ENCODE measurements at regions not wholly inside any gene's neighbourhood (a gene's known extent, or its start where the extent isn't known, plus 50 kb on each side); places are given as distances from the start of the nearest gene placed in this dataset.
"Not testable (repeated sequence)": the region's sequence is repeated elsewhere in the genome, so short reads cannot be mapped to it uniquely, and the experiment has no call there.

DNA sequence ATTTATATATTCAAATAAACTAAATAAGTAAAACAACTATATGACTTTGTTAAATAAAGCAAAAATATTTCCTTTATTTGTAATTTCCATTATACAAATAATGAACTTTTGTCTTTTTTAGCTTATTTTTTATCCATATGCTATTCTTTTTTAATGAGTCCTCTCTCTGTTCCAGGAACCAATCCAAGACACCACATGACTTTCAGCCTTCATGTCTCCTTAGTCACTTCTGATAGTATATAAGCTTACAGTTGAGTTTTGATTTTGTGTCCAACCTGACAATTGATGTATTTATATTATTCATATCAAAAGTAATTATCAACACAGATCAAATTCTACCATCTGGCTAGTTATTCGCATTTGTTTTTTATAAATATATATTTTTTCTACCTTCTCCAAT is 582.3 kb upstream of the GJE1 start:
- H3K36me3 Mint-ChIP-seq = peaks cover 6 to 14% of the 10 kb centered on the region in 2 donors
- H3K9me3 Mint-ChIP-seq = peaks cover 10 to 15% of the 10 kb centered on the region in 2 donors
- no peak for DNase-seq

DNA sequence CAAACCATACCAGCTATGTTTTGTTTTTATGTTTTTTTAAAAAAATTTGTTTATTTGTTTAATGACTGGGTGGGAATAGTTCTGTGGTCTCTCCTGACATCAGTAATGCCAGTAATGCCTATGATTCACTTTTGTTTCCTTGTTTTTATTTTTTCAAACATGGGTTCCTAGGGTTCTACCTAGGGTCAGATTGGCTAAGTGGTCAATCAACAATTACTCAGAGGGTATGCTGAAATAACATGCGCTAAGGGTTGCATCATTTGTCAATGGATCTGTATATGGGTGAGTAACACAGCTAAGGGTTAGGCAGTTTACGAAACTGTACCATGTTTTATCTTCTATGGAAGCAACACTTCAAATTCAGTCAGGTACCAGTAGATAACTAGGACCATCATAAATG is 583.8 kb upstream of the GJE1 start:
- ATAC-seq (replicated peaks) (no peak), DNase-seq (no peak)
- Mint-ChIP-seq H3K27me3 (no peaks in the 10 kb centered on the region), H3K9me3 (peaks cover 10 to 15% of the 10 kb centered on the region in 2 donors), H3K36me3 (peaks cover 6 to 14% of the 10 kb centered on the region in 2 donors), H3K4me1 (peaks cover 9 to 15% of the 10 kb centered on the region in 2 donors), H3K4me3 (no peak overlapping the region), H3K27ac (no peak overlapping the region)

More for the DNA sequence above, 582.3 kb upstream of the GJE1 start:
- H3K4me3 Mint-ChIP-seq = no peak overlapping the region
- H3K27ac Mint-ChIP-seq = no peak overlapping the region
- H3K27me3 Mint-ChIP-seq = no peaks in the 10 kb centered on the region
- H3K4me1 Mint-ChIP-seq = peaks cover 9 to 20% of the 10 kb centered on the region in 2 donors
- ATAC-seq (replicated peaks) = no peak

DNA sequence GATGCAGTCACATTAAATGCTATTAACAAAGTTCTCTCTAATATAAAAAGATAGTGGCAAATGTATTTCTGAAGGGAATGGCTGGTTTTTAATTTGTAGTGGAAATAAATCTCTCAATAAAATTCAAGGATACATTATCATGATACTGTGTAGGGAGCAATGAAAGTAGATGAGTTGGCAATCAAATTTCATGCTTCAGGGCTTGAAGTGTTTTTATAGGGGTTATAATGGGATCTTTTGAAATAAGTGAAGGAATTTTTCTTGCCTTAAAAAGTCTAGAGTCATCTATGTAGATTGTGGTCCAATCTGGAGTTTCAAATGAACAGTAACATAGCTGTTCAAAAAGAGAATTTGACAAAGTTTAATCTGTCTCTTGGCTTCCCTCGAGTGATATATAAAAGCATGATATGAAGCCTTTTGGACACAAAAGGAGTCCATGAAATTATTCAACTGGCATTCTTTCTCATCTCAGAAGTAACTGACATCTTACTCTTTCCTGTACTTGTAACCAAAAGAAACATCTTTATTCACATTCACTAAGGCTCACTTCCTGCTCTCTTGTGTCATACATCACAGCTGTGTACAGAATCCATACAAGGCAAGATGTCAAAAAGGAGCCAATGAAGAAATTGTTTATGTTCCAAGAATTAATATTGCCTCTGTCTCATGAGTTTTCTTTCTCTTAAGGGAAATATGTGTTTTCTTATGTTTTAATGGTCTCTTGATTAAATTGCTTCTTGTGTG is 591.0 kb upstream of the GJE1 start:
- Mint-ChIP-seq H3K36me3 (no peaks in the 10 kb centered on the region), H3K4me3 (no peak overlapping the region), H3K27ac (no peak overlapping the region), H3K27me3 (no peaks in the 10 kb centered on the region), H3K9me3 (no peaks in the 10 kb centered on the region), H3K4me1 (no peaks in the 10 kb centered on the region)
- ATAC-seq (replicated peaks) = no peak
- DNase-seq = no peak

DNA sequence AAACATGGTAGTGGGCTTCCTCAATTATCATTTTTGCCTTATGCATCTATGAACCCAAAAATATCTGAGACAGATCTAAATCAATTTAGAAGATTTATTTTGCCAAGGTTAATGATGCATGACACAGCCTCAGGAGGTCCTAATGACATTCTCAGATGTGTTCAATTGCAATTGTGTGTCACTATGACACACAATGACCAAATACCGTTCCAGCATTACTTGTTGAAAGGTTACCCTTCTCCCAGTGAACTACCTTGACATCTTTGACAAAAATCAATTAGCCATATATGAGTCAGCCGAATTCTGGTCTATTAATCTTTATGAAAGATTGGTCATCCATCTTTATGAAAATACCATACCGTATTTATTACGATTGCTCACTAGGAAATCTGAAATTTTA is 592.5 kb upstream of the GJE1 start:
- no peak overlapping the region for H3K27ac Mint-ChIP-seq
- no peaks in the 10 kb centered on the region for H3K27me3 Mint-ChIP-seq
- no peak overlapping the region for H3K4me3 Mint-ChIP-seq
- no peak for DNase-seq
- no peaks in the 10 kb centered on the region for H3K9me3 Mint-ChIP-seq
- no peak for ATAC-seq (replicated peaks)
- no peaks in the 10 kb centered on the region for H3K36me3 Mint-ChIP-seq
- H3K4me1 Mint-ChIP-seq = no peaks in the 10 kb centered on the region

DNA sequence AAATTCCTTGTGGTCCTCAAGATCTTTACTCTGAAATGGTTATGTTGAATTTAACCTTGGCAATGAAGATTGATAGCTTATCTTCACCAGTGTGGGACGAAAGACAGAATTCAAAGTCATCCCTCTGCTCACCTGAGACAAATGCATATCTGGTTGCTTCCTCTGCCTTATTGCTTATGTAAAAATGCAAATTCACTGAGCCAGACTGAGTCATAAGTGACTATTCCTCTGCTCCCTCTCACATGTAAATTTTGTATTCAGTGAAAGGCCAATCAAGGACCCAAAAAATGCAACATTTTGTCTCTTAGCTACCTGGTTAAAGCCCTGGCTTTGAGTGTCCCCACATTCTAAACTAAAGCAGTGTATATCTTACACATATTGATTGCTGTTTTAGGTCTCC is 593.1 kb upstream of the GJE1 start:
- DNase-seq (no peak), ATAC-seq (replicated peaks) (no peak)
- Mint-ChIP-seq H3K9me3 (no peaks in the 10 kb centered on the region), H3K27me3 (no peaks in the 10 kb centered on the region), H3K4me1 (no peaks in the 10 kb centered on the region), H3K4me3 (no peak overlapping the region), H3K27ac (no peak overlapping the region), H3K36me3 (no peaks in the 10 kb centered on the region)

DNA sequence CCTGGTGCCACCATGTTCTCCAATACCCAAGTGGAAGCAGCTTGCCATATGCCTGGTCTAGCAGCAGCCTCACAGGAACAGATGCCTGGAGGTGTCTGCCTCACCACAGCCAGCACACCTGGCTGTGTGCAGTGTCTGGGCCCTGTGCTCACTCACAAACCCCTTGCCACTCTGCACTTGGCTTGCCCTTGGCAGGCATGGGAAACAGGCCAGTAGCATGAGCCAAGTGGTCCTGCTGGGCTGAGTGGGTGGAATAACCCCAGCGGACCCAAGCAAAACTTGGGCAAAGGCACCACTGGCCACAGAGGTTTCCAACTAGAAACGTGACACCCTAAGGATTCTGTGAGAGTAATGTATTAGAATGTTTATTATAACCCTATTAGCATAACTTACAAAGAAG is 600.5 kb upstream of the GJE1 start:
- Mint-ChIP-seq H3K27me3 (no peaks in the 10 kb centered on the region), H3K36me3 (no peaks in the 10 kb centered on the region), H3K4me3 (no peak overlapping the region), H3K9me3 (peaks cover 0 to 3% of the 10 kb centered on the region in 2 donors), H3K4me1 (no peaks in the 10 kb centered on the region), H3K27ac (no peak overlapping the region)
- DNase-seq (no peak), ATAC-seq (replicated peaks) (no peak)

- no peak for DNase-seq
- Mint-ChIP-seq H3K4me3 (no peak overlapping the region), H3K27me3 (no peaks in the 10 kb centered on the region), H3K27ac (no peak overlapping the region), H3K36me3 (no peaks in the 10 kb centered on the region), H3K9me3 (peaks cover 0 to 3% of the 10 kb centered on the region in 2 donors), H3K4me1 (no peaks in the 10 kb centered on the region)
- no peak for ATAC-seq (replicated peaks)
Observed at GRCh38 chr6:141531040-141531439, 601.7 kb upstream of the GJE1 start.

DNA sequence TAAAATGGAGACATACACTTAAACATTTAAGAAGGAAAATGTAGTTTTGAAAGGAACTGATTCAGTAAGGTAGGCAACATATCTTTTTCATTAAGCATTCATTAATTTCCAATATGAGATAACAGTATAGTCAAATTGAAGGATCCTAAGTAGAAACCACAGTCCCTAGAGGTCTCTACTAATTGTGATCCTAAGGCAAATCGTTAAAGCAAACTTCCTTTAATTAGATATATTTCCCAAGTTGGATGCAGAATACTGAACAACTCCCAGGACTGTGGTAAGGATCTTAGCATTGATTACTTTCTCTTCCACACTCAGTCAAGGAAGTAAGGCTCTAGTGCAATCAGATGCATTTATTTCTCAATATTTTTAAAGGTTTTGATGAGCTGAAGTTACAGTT is 604.1 kb upstream of the GJE1 start:
- DNase-seq (no peak), ATAC-seq (replicated peaks) (no peak)
- Mint-ChIP-seq H3K4me1 (no peaks in the 10 kb centered on the region), H3K36me3 (no peaks in the 10 kb centered on the region), H3K9me3 (peaks cover 0 to 3% of the 10 kb centered on the region in 2 donors), H3K4me3 (no peak overlapping the region), H3K27me3 (no peaks in the 10 kb centered on the region), H3K27ac (no peak overlapping the region)

DNA sequence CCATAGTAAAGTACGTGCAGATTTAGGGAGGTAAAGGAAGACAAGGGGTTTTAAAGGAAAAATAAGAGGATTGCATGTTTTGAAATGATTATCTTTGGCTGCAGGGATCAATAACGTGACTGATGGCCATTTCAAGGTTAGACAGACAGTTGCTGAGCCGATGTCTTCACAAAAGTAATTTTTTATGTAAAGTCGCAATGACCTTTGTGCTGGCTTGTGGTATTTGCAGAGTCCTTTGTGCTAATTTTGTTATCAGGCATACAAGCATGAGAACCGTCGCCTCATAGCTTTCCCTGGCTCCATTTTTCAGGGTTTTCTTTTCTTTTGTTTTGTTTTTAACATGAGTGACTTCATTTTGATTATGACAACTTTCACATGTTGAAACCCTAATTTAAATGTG is 605.7 kb upstream of the GJE1 start:
- no peak for ATAC-seq (replicated peaks)
- no peaks in the 10 kb centered on the region for H3K36me3 Mint-ChIP-seq

GRCh38 chr6:141521440-141521839 is 611.3 kb upstream of the GJE1 start:
- peak in 1 of 2 donors; percentile 27 for ATAC-seq (replicated peaks)
- no peaks in the 10 kb centered on the region for H3K9me3 Mint-ChIP-seq
- H3K27ac Mint-ChIP-seq = no peak overlapping the region
- DNase-seq = no peak
- no peaks in the 10 kb centered on the region for H3K27me3 Mint-ChIP-seq
- H3K36me3 Mint-ChIP-seq = no peaks in the 10 kb centered on the region
- no peak overlapping the region for H3K4me3 Mint-ChIP-seq
- H3K4me1 Mint-ChIP-seq = no peaks in the 10 kb centered on the region

More for the DNA sequence above, 605.7 kb upstream of the GJE1 start:
- H3K27ac Mint-ChIP-seq = peak overlapping the region; percentile 17
- H3K4me3 Mint-ChIP-seq = no peak overlapping the region
- no peaks in the 10 kb centered on the region for H3K4me1 Mint-ChIP-seq
- H3K27me3 Mint-ChIP-seq = no peaks in the 10 kb centered on the region
- H3K9me3 Mint-ChIP-seq = peaks cover 0 to 3% of the 10 kb centered on the region in 2 donors
- no peak for DNase-seq

DNA sequence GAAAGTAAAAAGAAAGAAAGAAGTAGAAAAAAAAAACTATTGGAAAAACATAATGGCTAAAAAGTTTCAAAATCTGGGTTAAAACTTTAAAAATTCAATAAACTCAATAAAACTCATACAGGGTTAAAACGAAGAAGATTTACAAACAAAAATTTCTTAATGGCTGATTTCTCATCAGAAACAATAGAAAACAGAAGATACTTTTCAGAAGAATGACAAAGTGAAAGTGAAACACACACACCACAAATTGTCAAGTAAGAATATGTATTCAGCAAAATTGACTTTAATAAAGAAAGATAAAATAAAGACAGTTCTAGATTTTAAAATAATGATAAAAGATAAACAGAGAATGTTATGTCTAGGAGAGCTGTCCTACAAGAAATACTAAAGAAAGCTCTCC is 618.9 kb upstream of the GJE1 start:
- no peaks in the 10 kb centered on the region for H3K9me3 Mint-ChIP-seq
- ATAC-seq (replicated peaks) = no peak
- H3K27me3 Mint-ChIP-seq = no peaks in the 10 kb centered on the region
- no peak overlapping the region for H3K27ac Mint-ChIP-seq
- no peaks in the 10 kb centered on the region for H3K36me3 Mint-ChIP-seq
- DNase-seq = no peak
- peak overlapping the region; percentile 6 to 49 for H3K4me3 Mint-ChIP-seq
- peaks cover 2 to 6% of the 10 kb centered on the region in 2 donors for H3K4me1 Mint-ChIP-seq

GRCh38 chr6:141510803-141511202 is 621.9 kb upstream of the GJE1 start:
- Mint-ChIP-seq H3K9me3 (peaks cover 7 to 9% of the 10 kb centered on the region in 2 donors), H3K27me3 (no peaks in the 10 kb centered on the region), H3K4me1 (peaks cover 2 to 6% of the 10 kb centered on the region in 2 donors), H3K36me3 (peaks cover 4 to 5% of the 10 kb centered on the region in 2 donors), H3K4me3 (no peak overlapping the region), H3K27ac (no peak overlapping the region)
- DNase-seq = no peak
- ATAC-seq (replicated peaks) = no peak

GRCh38 chr6:141506062-141506461 is 626.7 kb upstream of the GJE1 start:
- not testable (repeated sequence) for ATAC-seq (replicated peaks); DNase-seq; H3K4me3 Mint-ChIP-seq; H3K4me1 Mint-ChIP-seq; H3K27ac Mint-ChIP-seq; H3K27me3 Mint-ChIP-seq
- H3K9me3 Mint-ChIP-seq = peaks cover 20 to 21% of the 10 kb centered on the region in 2 donors
- peaks cover 12 to 14% of the 10 kb centered on the region in 2 donors for H3K36me3 Mint-ChIP-seq

DNA sequence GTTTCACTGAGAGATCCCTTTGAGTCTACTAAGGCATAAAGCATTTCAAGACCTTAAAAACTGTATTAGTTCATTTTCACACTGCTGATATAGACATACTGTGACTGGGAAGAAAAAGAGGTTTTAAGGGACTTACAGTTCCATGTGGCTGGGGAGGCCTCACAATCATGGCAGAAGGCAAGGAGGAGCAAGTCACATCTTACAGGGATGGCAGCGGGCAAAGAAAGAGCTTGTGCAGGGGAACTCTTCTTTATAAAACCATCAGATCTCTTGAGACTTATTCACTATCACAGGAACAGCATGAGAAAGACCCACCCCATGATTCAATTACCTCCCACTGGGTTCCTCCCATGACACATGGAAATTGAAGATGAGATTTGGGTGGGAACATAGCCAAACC is 628.4 kb upstream of the GJE1 start:
- H3K27ac Mint-ChIP-seq; H3K4me1 Mint-ChIP-seq; DNase-seq; H3K27me3 Mint-ChIP-seq; ATAC-seq (replicated peaks); H3K4me3 Mint-ChIP-seq: not testable (repeated sequence)
- Mint-ChIP-seq H3K36me3 (peaks cover 14 to 16% of the 10 kb centered on the region in 2 donors), H3K9me3 (peaks cover 24 to 26% of the 10 kb centered on the region in 2 donors)

- DNase-seq = no peak
- no peak overlapping the region for H3K4me3 Mint-ChIP-seq
- peaks cover 16 to 20% of the 10 kb centered on the region in 2 donors for H3K36me3 Mint-ChIP-seq
- ATAC-seq (replicated peaks) = no peak
- H3K4me1 Mint-ChIP-seq = peaks cover 4 to 6% of the 10 kb centered on the region in 2 donors
- no peaks in the 10 kb centered on the region for H3K27me3 Mint-ChIP-seq
- no peak overlapping the region for H3K27ac Mint-ChIP-seq
- H3K9me3 Mint-ChIP-seq = peaks cover 22 to 24% of the 10 kb centered on the region in 2 donors
Observed at GRCh38 chr6:141501616-141502015, 631.1 kb upstream of the GJE1 start.

Data from stimulated activated naive B cell treated with anti-CD40 and anti-IgM and Interleukin-4, amounts not matched to agents 10 μg/mL and 1 μg/mL and 100 μg/mL, for 72 hours (primary cell).